ENCODE measurements at regions not wholly inside any gene's neighbourhood (a gene's known extent, or its start where the extent isn't known, plus 50 kb on each side); places are given as distances from the start of the nearest gene placed in this dataset.

DNA sequence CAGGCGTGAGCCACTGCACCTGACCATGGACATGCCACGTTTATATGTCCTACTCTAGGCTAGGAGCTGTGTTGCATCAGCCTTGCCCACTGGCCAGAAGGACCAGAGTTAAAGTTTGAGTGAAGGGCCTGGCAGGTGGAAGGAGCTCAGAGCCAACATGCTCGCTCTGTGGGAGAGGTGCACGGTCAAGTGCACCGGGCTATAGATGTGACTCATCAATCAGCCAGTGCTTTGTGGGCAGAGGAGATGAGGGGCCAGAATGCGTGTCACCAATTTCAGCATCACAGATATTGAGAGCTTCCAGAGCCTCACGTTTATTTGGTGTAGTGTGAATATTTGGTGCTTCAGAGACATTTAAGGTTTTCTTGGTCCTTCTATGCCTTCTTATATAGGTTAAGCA lies 137.3 kb upstream of the KBTBD8 start:
- no peak overlapping the region for H3K4me2 ChIP-seq
- H3F3A ChIP-seq (ENCODE audit: low read depth) = no peaks in the 10 kb centered on the region

DNA sequence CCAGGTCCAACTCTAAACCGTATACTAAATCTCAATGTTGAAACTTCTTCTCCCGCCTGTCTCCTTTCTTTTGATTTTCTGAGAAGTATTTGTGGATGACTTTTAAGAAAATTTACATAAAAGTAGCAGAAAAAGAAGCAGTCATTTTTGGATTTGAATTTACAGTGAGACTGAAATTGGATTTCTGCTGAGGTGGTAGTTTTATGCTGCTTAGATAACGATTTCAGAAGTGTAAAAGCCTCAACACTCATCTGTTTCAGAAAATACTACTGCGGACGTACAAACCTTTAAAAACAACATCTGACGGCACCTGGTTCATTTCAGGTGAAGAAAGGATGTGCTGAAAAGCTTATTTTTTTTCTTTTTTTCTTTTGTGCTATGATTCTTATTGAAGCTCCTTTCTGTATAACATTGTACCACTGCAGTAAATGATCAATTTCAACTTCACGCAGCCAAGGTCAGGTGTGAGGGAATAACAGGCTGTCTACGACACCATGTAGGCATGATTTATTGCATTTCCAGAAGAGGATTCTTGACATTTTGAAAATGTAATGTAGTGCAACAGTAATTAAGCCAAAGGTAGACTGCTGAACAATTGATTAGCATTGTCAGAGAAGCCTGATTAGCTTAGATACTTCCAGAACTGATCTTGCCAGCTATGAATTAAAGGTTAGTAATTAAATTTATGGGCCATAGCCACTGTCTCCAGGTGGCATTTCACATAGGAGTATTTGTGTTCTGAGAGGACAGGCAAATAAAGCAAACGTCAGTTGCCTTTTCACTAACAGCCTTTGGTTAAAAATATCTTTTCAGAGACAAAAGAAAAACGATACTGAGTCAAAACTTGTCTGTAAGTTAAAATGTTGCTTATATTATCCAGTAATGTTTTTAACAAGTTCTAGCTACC lies 134.6 kb upstream of the KBTBD8 start:
- Histone ChIP-seq H3K27me3 (no peaks in the 10 kb centered on the region), H3K36me3 (no peaks in the 10 kb centered on the region), H3K9me3 (ENCODE audit: low read depth) (no peaks in the 10 kb centered on the region), H2AFZ (replicated peaks) (no peak overlapping the region), H3K4me3 (no peak overlapping the region), H3K4me2 (no peak overlapping the region), H3K4me1 (no peaks in the 10 kb centered on the region), H3K27ac (no peak overlapping the region), H3K9ac (no peak overlapping the region), H4K20me1 (ENCODE audit: low read depth) (no peaks in the 10 kb centered on the region), H3F3A (ENCODE audit: low read depth) (no peaks in the 10 kb centered on the region), H3K79me2 (ENCODE audit: low read depth) (no peaks in the 10 kb centered on the region)
- no peak overlapping the region for H3K27ac Mint-ChIP-seq
- TF ChIP-seq EZH2 (IDR thresholded peaks at IDR 0.05) (no peak), EZH2phosphoT487 (IDR thresholded peaks at IDR 0.05) (no peak)
- TF ChIP-seq, protein P1, sequence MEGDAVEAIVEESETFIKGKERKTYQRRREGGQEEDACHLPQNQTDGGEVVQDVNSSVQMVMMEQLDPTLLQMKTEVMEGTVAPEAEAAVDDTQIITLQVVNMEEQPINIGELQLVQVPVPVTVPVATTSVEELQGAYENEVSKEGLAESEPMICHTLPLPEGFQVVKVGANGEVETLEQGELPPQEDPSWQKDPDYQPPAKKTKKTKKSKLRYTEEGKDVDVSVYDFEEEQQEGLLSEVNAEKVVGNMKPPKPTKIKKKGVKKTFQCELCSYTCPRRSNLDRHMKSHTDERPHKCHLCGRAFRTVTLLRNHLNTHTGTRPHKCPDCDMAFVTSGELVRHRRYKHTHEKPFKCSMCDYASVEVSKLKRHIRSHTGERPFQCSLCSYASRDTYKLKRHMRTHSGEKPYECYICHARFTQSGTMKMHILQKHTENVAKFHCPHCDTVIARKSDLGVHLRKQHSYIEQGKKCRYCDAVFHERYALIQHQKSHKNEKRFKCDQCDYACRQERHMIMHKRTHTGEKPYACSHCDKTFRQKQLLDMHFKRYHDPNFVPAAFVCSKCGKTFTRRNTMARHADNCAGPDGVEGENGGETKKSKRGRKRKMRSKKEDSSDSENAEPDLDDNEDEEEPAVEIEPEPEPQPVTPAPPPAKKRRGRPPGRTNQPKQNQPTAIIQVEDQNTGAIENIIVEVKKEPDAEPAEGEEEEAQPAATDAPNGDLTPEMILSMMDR (IDR thresholded peaks at IDR 0.05) = no peak
- H3K27me3 Mint-ChIP-seq (ENCODE audit: insufficient read depth, low read depth) = peaks cover under 1% of the 10 kb centered on the region
- H3K4me3 Mint-ChIP-seq = no peak overlapping the region
- H3K4me1 Mint-ChIP-seq = peaks cover under 1% of the 10 kb centered on the region
- peaks cover 2% of the 10 kb centered on the region for H3K9me3 Mint-ChIP-seq
- no peak for DNase-seq (ENCODE audit: low spot score)
- no peaks in the 10 kb centered on the region for H3K36me3 Mint-ChIP-seq

More for the DNA sequence above, 137.3 kb upstream of the KBTBD8 start:
- no peaks in the 10 kb centered on the region for H3K36me3 ChIP-seq
- no peaks in the 10 kb centered on the region for H4K20me1 ChIP-seq (ENCODE audit: low read depth)
- no peaks in the 10 kb centered on the region for H3K79me2 ChIP-seq (ENCODE audit: low read depth)
- no peak overlapping the region for H3K27ac Mint-ChIP-seq
- TF ChIP-seq EZH2phosphoT487 (IDR thresholded peaks at IDR 0.05) (no peak), EZH2 (IDR thresholded peaks at IDR 0.05) (no peak)
- peaks cover 14% of the 10 kb centered on the region for H3K9me3 Mint-ChIP-seq
- H3K9ac ChIP-seq = no peak overlapping the region
- no peaks in the 10 kb centered on the region for H3K4me1 ChIP-seq
- DNase-seq (ENCODE audit: low spot score) = no peak
- peaks cover 2% of the 10 kb centered on the region for H3K4me1 Mint-ChIP-seq
- H3K36me3 Mint-ChIP-seq = no peaks in the 10 kb centered on the region
- H3K27ac ChIP-seq = no peak overlapping the region
- H3K27me3 Mint-ChIP-seq (ENCODE audit: insufficient read depth, low read depth) = peaks cover 3% of the 10 kb centered on the region
- H3K9me3 ChIP-seq (ENCODE audit: low read depth) = no peaks in the 10 kb centered on the region
- H3K4me3 Mint-ChIP-seq = no peak overlapping the region
- no peak overlapping the region for H3K4me3 ChIP-seq
- no peaks in the 10 kb centered on the region for H3K27me3 ChIP-seq
- H2AFZ ChIP-seq (replicated peaks) = no peak overlapping the region

DNA sequence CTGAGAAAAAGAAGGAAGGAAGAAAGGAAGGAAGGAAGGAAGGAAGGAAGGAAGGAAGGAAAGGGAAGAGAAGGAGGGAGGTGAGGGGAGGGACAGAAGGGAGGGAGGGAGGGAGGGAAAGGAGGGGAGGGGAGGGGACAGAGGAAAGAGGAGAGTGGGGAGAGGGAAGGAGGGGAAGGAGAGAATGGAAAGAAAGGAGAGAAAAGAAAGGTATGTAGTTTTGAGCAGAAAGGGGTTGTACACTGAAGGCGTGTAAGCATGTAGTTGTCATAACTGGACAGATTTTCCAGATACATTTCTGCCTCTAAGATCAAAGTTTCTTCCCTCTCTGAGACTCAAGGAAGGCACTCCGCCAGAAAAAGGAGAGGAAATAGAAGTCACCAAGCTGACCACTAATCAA lies 113.4 kb upstream of the KBTBD8 start:
- peaks cover 5% of the 10 kb centered on the region for H3K9me3 Mint-ChIP-seq
- Histone ChIP-seq H3K4me1 (peaks cover 13% of the 10 kb centered on the region), H2AFZ (replicated peaks) (peak overlapping the region; percentile 80), H3K9me3 (ENCODE audit: low read depth) (no peaks in the 10 kb centered on the region), H3K4me2 (no peak overlapping the region), H3K9ac (no peak overlapping the region), H3K27ac (no peak overlapping the region), H3K36me3 (no peaks in the 10 kb centered on the region), H3F3A (ENCODE audit: low read depth) (no peaks in the 10 kb centered on the region), H3K27me3 (no peaks in the 10 kb centered on the region), H3K79me2 (ENCODE audit: low read depth) (no peaks in the 10 kb centered on the region), H4K20me1 (ENCODE audit: low read depth) (no peaks in the 10 kb centered on the region), H3K4me3 (no peak overlapping the region)
- peak overlapping the region; percentile 76 for H3K27ac Mint-ChIP-seq
- no peak for DNase-seq (ENCODE audit: low spot score)
- TF ChIP-seq, protein P1 (IDR thresholded peaks at IDR 0.05) = no peak
- TF ChIP-seq EZH2 (IDR thresholded peaks at IDR 0.05) (no peak), EZH2phosphoT487 (IDR thresholded peaks at IDR 0.05) (no peak)
- peaks cover 2% of the 10 kb centered on the region for H3K27me3 Mint-ChIP-seq (ENCODE audit: insufficient read depth, low read depth)
- H3K36me3 Mint-ChIP-seq = no peaks in the 10 kb centered on the region
- H3K4me3 Mint-ChIP-seq = no peak overlapping the region
- H3K4me1 Mint-ChIP-seq = peaks cover 22% of the 10 kb centered on the region

All from neural progenitor cell (in vitro differentiated cells).